ENCODE measurements at regions not wholly inside any gene's neighbourhood (a gene's known extent, or its start where the extent isn't known, plus 50 kb on each side); places are given as distances from the start of the nearest gene placed in this dataset.

DNA sequence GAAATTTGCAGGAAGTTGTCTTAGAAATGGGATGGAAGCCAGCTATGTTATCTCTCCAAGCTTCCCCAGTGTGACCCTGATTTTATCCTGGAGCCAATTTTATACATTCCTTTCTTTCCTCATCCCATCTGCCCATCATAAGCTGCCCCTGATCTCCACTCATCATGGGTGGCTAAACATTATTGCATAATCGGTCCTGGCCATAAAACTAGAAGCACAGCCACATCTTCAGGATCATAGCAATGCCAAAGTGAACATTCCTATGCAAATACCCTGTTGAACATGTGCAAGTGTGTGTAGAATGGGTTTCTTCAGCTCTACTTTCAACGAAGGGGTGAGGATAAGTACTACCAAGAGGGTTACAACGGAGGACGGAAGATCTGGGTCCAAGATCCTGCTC lies 50.6 kb upstream of the COG2 start:
- DNase-seq (no peak), ATAC-seq (no peak)
- Mint-ChIP-seq H3K9me3 (ENCODE audit: low read depth) (no peaks in the 10 kb centered on the region), H3K27ac (no peak overlapping the region), H3K27me3 (peaks cover 30% of the 10 kb centered on the region), H3K4me1 (no peaks in the 10 kb centered on the region), H3K4me3 (no peak overlapping the region), H3K36me3 (no peaks in the 10 kb centered on the region)
- CTCF ChIA-PET = interaction anchor here (1.8 kb wide), 1 partner anchor 10 kb away, joined by 5 read pairs; no protein-coding TSS in a partner anchor

GRCh38 chr1:230589951-230590350 lies 52.3 kb upstream of the COG2 start:
- CTCF ChIA-PET = interaction anchor here (1.8 kb wide), 1 partner anchor 8 kb away, joined by 5 read pairs; no protein-coding TSS in a partner anchor
- H3K9me3 Mint-ChIP-seq (ENCODE audit: low read depth) = no peaks in the 10 kb centered on the region
- no peak for ATAC-seq
- H3K27me3 Mint-ChIP-seq = peaks cover 26% of the 10 kb centered on the region
- H3K4me3 Mint-ChIP-seq = no peak overlapping the region
- H3K27ac Mint-ChIP-seq = no peak overlapping the region
- no peaks in the 10 kb centered on the region for H3K4me1 Mint-ChIP-seq
- no peak for DNase-seq
- no peaks in the 10 kb centered on the region for H3K36me3 Mint-ChIP-seq

DNA sequence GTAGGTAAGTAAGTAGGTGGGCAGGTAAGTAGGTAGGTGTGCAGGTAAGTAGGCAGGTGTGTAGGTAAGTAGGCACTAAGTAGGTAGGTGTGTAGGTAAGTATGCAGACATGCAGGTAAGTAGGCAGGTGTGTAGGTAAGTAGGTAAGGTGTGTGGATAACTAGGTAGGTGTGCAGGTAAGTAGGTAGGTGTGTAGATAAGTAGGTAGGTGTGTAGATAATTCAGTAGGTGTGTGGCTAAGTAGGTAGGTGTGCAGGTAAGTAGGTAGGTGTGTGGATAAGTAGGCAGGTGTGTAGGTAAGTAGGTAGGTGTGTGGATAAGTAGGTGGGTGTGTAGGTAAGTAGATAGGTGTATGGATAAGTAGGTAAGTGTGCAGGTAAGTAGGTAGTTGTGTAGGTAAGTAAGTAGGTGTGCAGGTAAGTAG lies 53.9 kb upstream of the COG2 start:
- DNase-seq = no peak
- H3K4me1 Mint-ChIP-seq = no peaks in the 10 kb centered on the region
- no peaks in the 10 kb centered on the region for H3K9me3 Mint-ChIP-seq (ENCODE audit: low read depth)
- ATAC-seq = no peak
- no peaks in the 10 kb centered on the region for H3K36me3 Mint-ChIP-seq
- no peak overlapping the region for H3K4me3 Mint-ChIP-seq
- CTCF ChIA-PET = no interaction called here
- no peak overlapping the region for H3K27ac Mint-ChIP-seq
- H3K27me3 Mint-ChIP-seq = peaks cover 27% of the 10 kb centered on the region

GRCh38 chr1:230587061-230587460 lies 55.2 kb upstream of the COG2 start:
- H3K4me3 Mint-ChIP-seq = no peak overlapping the region
- no peaks in the 10 kb centered on the region for H3K9me3 Mint-ChIP-seq (ENCODE audit: low read depth)
- H3K27me3 Mint-ChIP-seq = peaks cover 21% of the 10 kb centered on the region
- DNase-seq (no peak), ATAC-seq (no peak)
- CTCF ChIA-PET = no interaction called here
- H3K4me1 Mint-ChIP-seq = no peaks in the 10 kb centered on the region
- H3K36me3 Mint-ChIP-seq = no peaks in the 10 kb centered on the region
- H3K27ac Mint-ChIP-seq = no peak overlapping the region

DNA sequence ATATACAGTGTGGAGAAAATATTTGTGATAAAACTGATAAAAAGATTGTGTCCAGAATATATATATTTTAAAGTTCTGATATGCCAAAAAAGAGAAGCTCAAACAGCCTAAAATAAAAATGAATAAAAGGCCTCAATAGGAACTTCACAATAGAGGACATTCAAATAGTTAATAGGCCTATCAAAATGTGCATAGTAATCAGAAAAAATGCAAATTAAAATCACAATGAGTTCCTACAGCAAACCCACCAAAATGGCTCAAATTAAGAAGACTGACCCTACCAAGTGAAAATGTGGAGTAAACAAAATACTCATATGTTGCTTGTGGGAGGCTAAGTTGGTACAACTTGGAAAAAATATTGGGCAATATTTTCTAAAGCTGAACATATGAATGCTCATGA lies 57.6 kb upstream of the COG2 start:
- no peak for ATAC-seq
- no peak for DNase-seq
- CTCF ChIA-PET = no interaction called here
- Mint-ChIP-seq H3K9me3 (ENCODE audit: low read depth) (no peaks in the 10 kb centered on the region), H3K27ac (no peak overlapping the region), H3K36me3 (no peaks in the 10 kb centered on the region), H3K27me3 (peaks cover 19% of the 10 kb centered on the region), H3K4me3 (no peak overlapping the region), H3K4me1 (no peaks in the 10 kb centered on the region)

GRCh38 chr1:230581446-230582079 lies 60.7 kb upstream of the COG2 start:
- H3K4me1 Mint-ChIP-seq = no peaks in the 10 kb centered on the region
- CTCF ChIA-PET = interaction anchor here (1.6 kb wide), 1 partner anchor 9 kb away, joined by 5 read pairs; no protein-coding TSS in a partner anchor
- peaks cover 36% of the 10 kb centered on the region for H3K27me3 Mint-ChIP-seq
- ATAC-seq = no peak
- no peaks in the 10 kb centered on the region for H3K9me3 Mint-ChIP-seq (ENCODE audit: low read depth)
- H3K27ac Mint-ChIP-seq = no peak overlapping the region
- no peaks in the 10 kb centered on the region for H3K36me3 Mint-ChIP-seq
- DNase-seq = no peak
- no peak overlapping the region for H3K4me3 Mint-ChIP-seq

DNA sequence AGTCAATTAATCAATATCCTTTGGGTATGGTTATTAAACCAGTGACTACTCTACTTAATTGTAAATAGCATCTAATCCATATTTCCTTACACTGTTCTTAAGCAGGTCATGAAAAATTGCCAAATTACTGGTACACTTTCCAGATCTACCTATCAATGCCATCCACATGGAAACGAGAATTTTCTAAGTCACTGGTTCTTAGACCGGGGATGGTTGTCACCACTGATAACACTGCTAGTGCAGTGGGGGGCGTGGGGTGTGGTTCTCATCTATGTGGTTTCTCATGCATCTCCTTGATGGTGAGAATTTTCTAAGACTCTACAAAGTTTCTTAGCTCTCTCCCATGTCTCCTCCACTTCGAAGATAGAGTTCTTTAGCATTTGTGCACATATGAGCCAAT lies 63.7 kb upstream of the COG2 start:
- Mint-ChIP-seq H3K4me1 (peaks cover 2% of the 10 kb centered on the region), H3K9me3 (ENCODE audit: low read depth) (no peaks in the 10 kb centered on the region), H3K4me3 (no peak overlapping the region), H3K36me3 (no peaks in the 10 kb centered on the region), H3K27ac (no peak overlapping the region), H3K27me3 (peaks cover 36% of the 10 kb centered on the region)
- CTCF ChIA-PET = interaction anchor here (1.3 kb wide), 1 partner anchor 20 kb away, joined by 3 read pairs; no protein-coding TSS in a partner anchor
- no peak for ATAC-seq
- DNase-seq = no peak

DNA sequence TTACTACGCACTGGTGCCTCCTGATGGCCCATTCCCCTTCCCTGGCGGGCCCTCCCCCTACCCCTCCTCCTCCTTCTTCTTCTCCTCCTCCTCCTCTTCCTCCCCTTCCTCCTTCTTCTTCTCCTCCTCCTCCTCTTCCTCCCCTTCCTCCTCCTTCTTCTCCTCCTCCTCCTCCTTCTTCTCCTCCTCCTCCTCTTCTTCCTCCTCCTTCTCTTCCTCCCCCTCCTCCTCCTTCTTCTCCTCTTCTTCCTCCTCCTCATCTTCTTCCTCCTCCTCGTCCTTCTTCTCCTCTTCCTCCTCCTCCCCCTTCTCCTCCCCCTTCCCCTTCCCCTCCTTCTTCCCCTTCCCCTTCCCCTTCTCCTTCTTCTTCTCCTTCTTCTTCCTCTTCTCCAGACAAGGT lies 64.7 kb upstream of the COG2 start:
- CTCF ChIA-PET = no interaction called here
- Mint-ChIP-seq H3K4me1 (peaks cover 2% of the 10 kb centered on the region), H3K27me3 (peaks cover 36% of the 10 kb centered on the region), H3K36me3 (no peaks in the 10 kb centered on the region), H3K27ac (no peak overlapping the region), H3K9me3 (ENCODE audit: low read depth) (no peaks in the 10 kb centered on the region), H3K4me3 (no peak overlapping the region)
- no peak for ATAC-seq
- no peak for DNase-seq

- Mint-ChIP-seq H3K27me3 (peaks cover 33% of the 10 kb centered on the region), H3K9me3 (ENCODE audit: low read depth) (no peaks in the 10 kb centered on the region), H3K27ac (no peak overlapping the region), H3K36me3 (no peaks in the 10 kb centered on the region), H3K4me3 (no peak overlapping the region), H3K4me1 (peaks cover 2% of the 10 kb centered on the region)
- DNase-seq (no peak), ATAC-seq (no peak)
- CTCF ChIA-PET = no interaction called here
These were observed 66.3 kb upstream of the COG2 start for GRCh38 chr1:230575886-230576500.

- H3K27ac Mint-ChIP-seq = no peak overlapping the region
- CTCF ChIA-PET = no interaction called here
- H3K9me3 Mint-ChIP-seq (ENCODE audit: low read depth) = no peaks in the 10 kb centered on the region
- peaks cover 40% of the 10 kb centered on the region for H3K27me3 Mint-ChIP-seq
- ATAC-seq (no peak), DNase-seq (no peak)
- H3K4me3 Mint-ChIP-seq = no peak overlapping the region
- peaks cover 2% of the 10 kb centered on the region for H3K4me1 Mint-ChIP-seq
- no peaks in the 10 kb centered on the region for H3K36me3 Mint-ChIP-seq
These were observed 67.8 kb upstream of the COG2 start for GRCh38 chr1:230574502-230574901.

DNA sequence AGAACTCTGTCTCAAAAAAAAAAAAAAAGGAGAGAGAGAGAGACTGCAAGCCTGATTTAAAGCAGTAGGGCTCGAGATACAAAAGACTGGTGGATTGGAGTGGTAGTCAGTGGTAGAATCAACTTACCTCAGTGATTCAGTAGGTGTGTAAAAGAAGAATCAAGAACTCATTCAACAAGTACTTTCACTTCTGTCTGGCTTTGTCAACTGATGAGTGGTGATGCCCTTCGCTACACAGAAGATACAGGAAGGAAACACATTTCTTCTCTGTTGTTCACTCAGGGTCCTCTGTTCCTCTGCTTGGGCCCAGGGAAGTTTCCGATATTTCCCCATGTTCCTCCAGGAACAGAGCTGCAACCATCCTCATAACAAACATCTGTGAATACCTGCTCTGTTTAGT lies 68.6 kb upstream of the COG2 start:
- Mint-ChIP-seq H3K4me3 (no peak overlapping the region), H3K4me1 (peaks cover 2% of the 10 kb centered on the region), H3K27ac (no peak overlapping the region), H3K27me3 (peaks cover 33% of the 10 kb centered on the region), H3K36me3 (no peaks in the 10 kb centered on the region), H3K9me3 (ENCODE audit: low read depth) (no peaks in the 10 kb centered on the region)
- ATAC-seq (no peak), DNase-seq (no peak)
- CTCF ChIA-PET = no interaction called here

- CTCF ChIA-PET = no interaction called here
- H3K4me3 Mint-ChIP-seq = no peak overlapping the region
- H3K36me3 Mint-ChIP-seq = no peaks in the 10 kb centered on the region
- H3K9me3 Mint-ChIP-seq (ENCODE audit: low read depth) = no peaks in the 10 kb centered on the region
- ATAC-seq (no peak), DNase-seq (no peak)
- H3K4me1 Mint-ChIP-seq = peaks cover 6% of the 10 kb centered on the region
- H3K27ac Mint-ChIP-seq = no peak overlapping the region
- peaks cover 32% of the 10 kb centered on the region for H3K27me3 Mint-ChIP-seq
These were observed 69.9 kb upstream of the COG2 start for GRCh38 chr1:230572121-230573105.

DNA sequence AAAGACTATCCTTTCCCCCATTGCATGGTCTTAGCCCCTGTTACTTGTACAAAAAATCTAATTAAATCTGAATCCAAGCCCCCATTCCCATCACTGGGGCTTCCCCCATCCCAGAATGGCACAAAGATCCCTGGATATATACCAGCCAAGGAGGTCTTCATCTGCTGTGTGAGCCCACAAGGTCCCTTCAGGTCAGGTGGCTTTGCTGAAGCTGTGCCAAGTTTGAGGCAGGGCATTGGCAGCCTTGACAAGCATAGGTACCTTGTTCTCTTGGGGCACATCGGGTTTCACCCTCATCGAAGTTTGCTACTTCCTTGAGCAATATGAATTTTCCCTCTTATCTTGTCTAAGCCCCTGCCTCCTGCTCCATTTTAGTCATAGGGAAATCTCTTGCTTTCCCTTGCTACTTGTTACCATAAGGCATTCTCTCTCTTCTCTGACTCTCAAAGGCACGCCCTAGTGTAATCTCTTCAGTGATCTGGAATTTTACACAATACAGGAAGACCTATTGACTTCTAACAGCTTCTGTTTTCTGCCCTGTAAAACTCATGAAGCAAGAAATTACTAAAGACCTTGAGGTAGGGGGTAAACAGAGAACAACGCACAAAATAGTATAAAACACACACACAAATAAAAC lies 71.4 kb upstream of the COG2 start:
- H3K27me3 Mint-ChIP-seq = peaks cover 25% of the 10 kb centered on the region
- no peak for ATAC-seq
- no peak overlapping the region for H3K4me3 Mint-ChIP-seq
- DNase-seq = no peak
- no peaks in the 10 kb centered on the region for H3K36me3 Mint-ChIP-seq
- H3K9me3 Mint-ChIP-seq (ENCODE audit: low read depth) = no peaks in the 10 kb centered on the region
- CTCF ChIA-PET = no interaction called here
- H3K4me1 Mint-ChIP-seq = peaks cover 6% of the 10 kb centered on the region
- H3K27ac Mint-ChIP-seq = no peak overlapping the region
